ENCODE measurements at regions not wholly inside any gene's neighbourhood (a gene's known extent, or its start where the extent isn't known, plus 50 kb on each side); places are given as distances from the start of the nearest gene placed in this dataset.

DNA sequence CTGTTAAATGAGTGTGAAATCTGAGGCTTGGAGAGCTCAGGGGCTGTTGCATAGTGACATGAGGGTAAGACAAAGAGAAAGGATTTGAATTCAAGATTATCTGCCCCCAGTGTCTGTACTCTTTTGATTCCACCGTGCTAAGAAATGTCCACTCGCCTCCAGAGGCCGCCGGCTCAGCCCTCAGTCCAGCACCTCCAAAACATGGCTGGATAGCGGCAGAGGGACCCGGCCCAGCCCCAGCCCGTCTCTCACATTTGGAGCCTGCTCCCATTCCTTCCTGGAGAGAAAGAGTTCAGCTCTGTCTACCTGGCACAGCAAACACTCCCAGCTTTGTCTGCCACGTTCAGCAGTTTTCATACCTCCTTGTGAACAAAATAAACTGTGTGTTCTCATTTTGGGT lies 84.8 kb upstream of the IQSEC1 start:
- H3K4me1 Mint-ChIP-seq (ENCODE audit: low read depth in 2 of 2) = no peaks in the 10 kb centered on the region
- H3K36me3 Mint-ChIP-seq = peaks cover 14% of the 10 kb centered on the region
- ATAC-seq (no peak), DNase-seq (ENCODE audit: low spot score) (no peak)
- no peak overlapping the region for H3K27ac Mint-ChIP-seq
- peaks cover 7 to 19% of the 10 kb centered on the region in 2 donors for H3K27me3 Mint-ChIP-seq
- peaks cover 16% of the 10 kb centered on the region for H3K9me3 Mint-ChIP-seq
- no peak overlapping the region for H3K4me3 Mint-ChIP-seq

DNA sequence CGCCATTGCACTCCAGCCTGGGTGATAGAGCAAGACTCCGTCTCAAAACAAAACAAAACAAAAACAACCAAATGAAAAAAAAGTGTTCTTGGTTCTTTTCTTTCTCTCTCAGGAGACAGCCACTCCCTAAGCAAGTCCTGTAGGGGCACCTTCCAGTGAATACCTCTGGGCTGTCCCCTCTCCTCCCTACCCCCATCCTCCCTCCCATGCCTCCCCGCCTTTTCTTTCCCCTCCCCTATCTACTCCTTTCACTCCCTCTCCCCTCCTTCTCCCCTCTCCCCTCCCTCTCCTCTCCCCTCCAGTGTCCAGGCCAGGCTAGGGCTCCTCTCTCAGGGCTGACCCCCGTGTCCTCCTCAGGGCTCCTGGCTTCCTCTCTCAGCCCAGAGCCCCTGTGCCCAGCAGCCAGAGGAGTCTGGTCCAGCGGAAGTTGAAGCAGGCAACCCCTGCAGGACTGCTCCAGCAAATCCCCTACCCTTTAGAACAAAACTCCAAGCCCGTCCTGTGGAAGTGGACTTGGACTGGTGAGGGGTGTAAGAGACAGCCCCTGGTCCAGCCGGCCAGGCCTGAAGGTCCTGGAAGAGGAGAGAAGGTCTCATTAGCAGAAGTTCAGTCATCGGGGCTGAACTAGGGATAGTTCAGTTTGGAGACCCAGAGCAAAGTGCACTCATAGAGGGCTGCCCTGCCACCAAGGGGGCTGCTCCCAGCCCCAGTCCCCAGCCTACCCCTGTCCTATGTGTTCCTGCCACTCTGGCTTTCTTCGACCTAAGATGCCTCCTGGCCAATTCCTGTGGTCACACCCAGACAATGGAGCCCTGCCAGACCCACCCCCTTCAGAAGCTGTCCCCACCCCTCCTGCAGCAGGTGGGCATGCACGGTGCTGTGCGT lies 79.8 kb upstream of the IQSEC1 start:
- Mint-ChIP-seq H3K36me3 (peaks cover 14% of the 10 kb centered on the region), H3K4me3 (no peak overlapping the region), H3K4me1 (ENCODE audit: low read depth in 2 of 2) (peaks cover 5 to 6% of the 10 kb centered on the region in 2 donors), H3K9me3 (peaks cover 16% of the 10 kb centered on the region), H3K27me3 (peaks cover 7 to 22% of the 10 kb centered on the region in 2 donors), H3K27ac (no peak overlapping the region)
- ATAC-seq = no peak
- DNase-seq (ENCODE audit: low spot score) = no peak

DNA sequence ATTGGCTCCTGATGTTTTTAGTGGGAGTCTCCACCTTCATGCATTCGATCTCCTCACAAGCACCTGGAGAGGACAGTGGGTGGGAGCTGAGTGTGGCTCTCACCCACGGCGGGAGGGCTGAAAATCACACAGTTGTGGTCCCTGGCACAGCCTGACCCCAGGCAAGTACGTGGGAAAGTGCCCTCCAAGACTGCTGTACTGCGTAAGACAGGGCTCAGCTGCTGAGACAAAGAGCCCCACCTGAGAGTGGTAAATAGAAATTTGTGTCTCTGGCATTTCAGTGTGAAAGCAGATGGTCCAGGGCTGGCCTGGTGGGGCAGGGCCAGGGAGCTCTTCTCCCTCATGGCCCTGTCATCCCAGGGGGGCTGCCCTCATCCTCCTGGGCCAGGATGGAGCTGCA lies 77.4 kb upstream of the IQSEC1 start:
- DNase-seq (ENCODE audit: low spot score) = no peak
- Mint-ChIP-seq H3K27ac (peak overlapping the region in 1 of 2 donors; percentile 90), H3K9me3 (peaks cover 9% of the 10 kb centered on the region), H3K27me3 (peaks cover 7 to 16% of the 10 kb centered on the region in 2 donors), H3K4me1 (ENCODE audit: low read depth in 2 of 2) (peaks cover 5 to 6% of the 10 kb centered on the region in 2 donors), H3K36me3 (peaks cover 13% of the 10 kb centered on the region), H3K4me3 (no peak overlapping the region)
- ATAC-seq = no peak

DNA sequence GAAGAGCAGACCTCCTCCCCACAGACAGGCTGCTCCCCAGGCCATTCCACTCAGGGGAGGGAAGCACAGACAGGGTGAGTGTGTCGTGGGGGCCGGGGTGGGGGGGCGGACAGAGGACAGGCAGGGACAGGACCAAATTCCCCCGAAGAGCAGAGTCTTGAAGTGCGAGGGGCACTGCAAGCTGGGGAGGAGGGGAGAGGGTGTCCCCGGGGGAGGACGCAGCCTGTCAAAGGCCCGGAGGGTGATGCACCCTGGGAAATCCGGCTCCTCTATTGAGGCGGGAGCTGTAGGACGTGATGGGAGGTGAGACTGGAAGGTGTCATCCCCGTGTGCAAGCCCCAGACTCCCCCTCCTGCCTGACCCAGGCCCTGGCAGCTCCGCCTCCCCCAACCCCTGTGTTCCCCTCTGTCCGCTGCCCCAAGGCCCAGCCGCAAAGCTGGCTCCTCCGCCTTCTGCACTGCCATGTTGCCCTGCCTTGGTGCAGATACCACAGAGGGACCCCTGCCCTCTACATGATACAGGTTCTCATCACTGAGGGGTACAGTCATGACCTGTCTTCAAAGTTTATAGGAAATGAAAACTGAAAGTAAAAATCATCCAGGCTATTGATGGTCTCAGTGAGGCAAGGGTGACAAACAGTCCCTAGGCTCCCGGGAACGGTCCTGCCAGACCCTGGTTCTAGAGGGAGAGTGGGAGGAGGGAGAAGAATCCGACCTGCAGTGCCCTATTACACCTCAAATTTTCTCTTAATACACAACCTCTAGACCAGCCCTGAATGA lies 76.3 kb upstream of the IQSEC1 start:
- peak in 1 of 2 donors; percentile 45 for ATAC-seq
- peaks cover 2 to 9% of the 10 kb centered on the region in 2 donors for H3K27me3 Mint-ChIP-seq
- peak overlapping the region; percentile 72 to 90 for H3K27ac Mint-ChIP-seq
- no peak for DNase-seq (ENCODE audit: low spot score)
- H3K36me3 Mint-ChIP-seq = peaks cover 2% of the 10 kb centered on the region
- no peak overlapping the region for H3K4me3 Mint-ChIP-seq
- H3K9me3 Mint-ChIP-seq = peaks cover 1% of the 10 kb centered on the region
- peaks cover 5 to 6% of the 10 kb centered on the region in 2 donors for H3K4me1 Mint-ChIP-seq (ENCODE audit: low read depth in 2 of 2)

DNA sequence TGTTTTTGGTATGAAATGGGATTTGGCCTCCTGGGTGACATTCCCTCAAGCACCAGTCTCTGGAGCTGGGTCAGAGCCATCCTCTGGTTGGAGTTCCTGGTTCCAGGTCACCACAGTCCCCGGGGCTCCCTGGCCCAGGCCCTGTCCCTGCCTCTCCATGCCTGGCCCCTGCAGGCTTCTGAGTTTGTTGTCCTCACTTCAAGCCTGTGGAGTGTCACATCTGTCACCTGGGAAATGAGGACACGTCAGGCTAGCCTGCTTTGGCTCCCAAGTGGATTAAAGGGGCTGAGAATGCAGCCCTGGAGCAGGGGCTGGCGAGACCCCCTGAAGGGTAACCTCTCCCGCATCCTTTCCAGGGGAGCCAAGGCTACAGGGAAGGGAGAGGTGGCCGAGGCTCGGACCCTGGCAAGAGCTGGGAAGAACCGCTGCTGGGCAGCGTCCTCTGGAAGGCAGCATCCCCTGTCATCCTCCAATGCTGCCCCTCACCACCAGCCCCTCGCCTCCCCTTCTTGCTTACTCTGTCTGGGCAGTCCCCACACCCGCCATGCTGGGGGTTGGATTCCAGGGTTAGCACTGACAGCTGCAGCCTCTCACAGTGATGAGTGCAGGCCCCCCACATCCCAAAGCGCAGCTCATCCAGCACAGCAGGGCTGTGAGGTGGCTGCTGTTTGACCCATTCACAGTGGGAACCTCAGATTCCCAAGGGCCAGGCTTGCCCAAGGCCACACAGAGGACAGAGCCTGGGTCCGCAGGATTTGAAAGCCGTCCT lies 75.5 kb upstream of the IQSEC1 start:
- no peaks in the 10 kb centered on the region for H3K9me3 Mint-ChIP-seq
- DNase-seq (ENCODE audit: low spot score) = no peak
- H3K4me3 Mint-ChIP-seq = no peak overlapping the region
- no peak for ATAC-seq
- H3K27me3 Mint-ChIP-seq = peaks cover 0 to 5% of the 10 kb centered on the region in 2 donors
- H3K27ac Mint-ChIP-seq = no peak overlapping the region
- H3K4me1 Mint-ChIP-seq (ENCODE audit: low read depth in 2 of 2) = peaks cover 5 to 6% of the 10 kb centered on the region in 2 donors
- H3K36me3 Mint-ChIP-seq = no peaks in the 10 kb centered on the region

DNA sequence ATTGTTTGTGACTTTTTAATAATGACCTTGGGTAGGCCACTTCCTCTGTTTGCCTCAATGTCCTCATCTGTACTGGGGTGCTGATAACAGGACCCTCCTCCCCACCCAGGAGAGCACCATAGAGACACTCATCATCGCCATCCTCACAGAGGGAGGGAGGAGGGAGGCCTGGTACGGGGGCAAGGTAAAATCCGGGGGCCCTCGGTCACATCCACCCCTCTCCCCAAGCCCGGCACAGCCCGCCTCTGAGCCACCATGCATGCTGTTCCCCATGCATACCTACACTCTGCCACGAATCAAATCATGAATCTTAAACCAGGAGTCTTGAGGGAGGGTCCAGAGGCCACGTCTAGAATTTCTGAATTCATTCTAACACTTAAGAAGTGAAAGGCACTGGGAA lies 74.9 kb upstream of the IQSEC1 start:
- Mint-ChIP-seq H3K27me3 (peaks cover 1 to 6% of the 10 kb centered on the region in 2 donors), H3K36me3 (no peaks in the 10 kb centered on the region), H3K27ac (peak overlapping the region in 1 of 2 donors; percentile 47), H3K4me1 (ENCODE audit: low read depth in 2 of 2) (peaks cover 5 to 6% of the 10 kb centered on the region in 2 donors), H3K9me3 (no peaks in the 10 kb centered on the region), H3K4me3 (no peak overlapping the region)
- DNase-seq (ENCODE audit: low spot score) (no peak), ATAC-seq (no peak)

DNA sequence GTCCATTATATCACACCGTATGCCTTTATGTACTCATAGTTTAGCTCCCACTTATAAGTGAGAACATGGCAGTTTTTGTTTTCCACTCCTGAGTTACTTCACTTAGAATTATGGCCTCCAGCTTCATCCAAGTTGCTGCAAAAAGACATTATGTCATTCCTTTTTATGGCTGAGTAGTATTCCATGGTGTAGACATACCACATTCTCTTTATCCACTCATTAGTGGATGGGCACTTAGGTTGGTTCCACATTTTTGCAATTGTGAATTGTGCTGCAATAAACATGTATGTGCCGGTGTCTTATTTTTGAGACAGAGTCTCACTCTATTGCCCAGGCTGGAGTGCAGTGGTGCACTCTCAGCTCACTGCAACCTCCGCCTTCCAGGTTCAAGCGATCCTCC lies 74.1 kb upstream of the IQSEC1 start:
- Mint-ChIP-seq H3K4me1 (ENCODE audit: low read depth in 2 of 2) (peaks cover 5 to 6% of the 10 kb centered on the region in 2 donors), H3K27me3 (peaks cover 9 to 10% of the 10 kb centered on the region in 2 donors), H3K27ac (no peak overlapping the region), H3K4me3 (no peak overlapping the region), H3K36me3 (no peaks in the 10 kb centered on the region), H3K9me3 (no peaks in the 10 kb centered on the region)
- ATAC-seq = no peak
- no peak for DNase-seq (ENCODE audit: low spot score)

DNA sequence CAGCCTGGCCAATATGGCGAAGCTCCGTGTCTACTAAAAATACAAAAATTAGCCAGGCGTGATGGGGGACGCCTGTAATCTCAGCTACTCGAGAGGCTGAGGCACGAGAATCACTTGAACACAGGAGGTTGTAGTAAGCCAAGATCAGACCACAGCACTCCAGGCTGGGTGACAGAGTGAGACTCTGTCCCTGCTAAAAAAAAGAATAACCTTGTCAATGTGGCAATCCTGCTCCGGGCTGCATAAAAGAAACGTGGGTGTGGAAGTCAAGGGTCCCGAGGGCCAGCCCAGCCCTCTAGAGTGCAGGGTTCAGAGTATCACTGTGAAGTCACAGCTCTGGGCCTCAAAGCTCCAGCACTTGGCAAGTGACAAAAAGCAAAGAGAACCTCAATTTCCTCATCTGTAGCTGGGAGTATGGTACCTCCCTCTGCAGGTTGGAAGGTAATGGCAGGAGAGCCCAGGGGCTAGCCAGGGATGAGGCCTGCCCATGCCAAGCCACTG lies 73.5 kb upstream of the IQSEC1 start:
- no peaks in the 10 kb centered on the region for H3K9me3 Mint-ChIP-seq
- H3K27ac Mint-ChIP-seq = no peak overlapping the region
- no peak for DNase-seq (ENCODE audit: low spot score)
- H3K27me3 Mint-ChIP-seq = peaks cover 10 to 11% of the 10 kb centered on the region in 2 donors
- peaks cover 5 to 6% of the 10 kb centered on the region in 2 donors for H3K4me1 Mint-ChIP-seq (ENCODE audit: low read depth in 2 of 2)
- no peaks in the 10 kb centered on the region for H3K36me3 Mint-ChIP-seq
- no peak overlapping the region for H3K4me3 Mint-ChIP-seq
- no peak for ATAC-seq

DNA sequence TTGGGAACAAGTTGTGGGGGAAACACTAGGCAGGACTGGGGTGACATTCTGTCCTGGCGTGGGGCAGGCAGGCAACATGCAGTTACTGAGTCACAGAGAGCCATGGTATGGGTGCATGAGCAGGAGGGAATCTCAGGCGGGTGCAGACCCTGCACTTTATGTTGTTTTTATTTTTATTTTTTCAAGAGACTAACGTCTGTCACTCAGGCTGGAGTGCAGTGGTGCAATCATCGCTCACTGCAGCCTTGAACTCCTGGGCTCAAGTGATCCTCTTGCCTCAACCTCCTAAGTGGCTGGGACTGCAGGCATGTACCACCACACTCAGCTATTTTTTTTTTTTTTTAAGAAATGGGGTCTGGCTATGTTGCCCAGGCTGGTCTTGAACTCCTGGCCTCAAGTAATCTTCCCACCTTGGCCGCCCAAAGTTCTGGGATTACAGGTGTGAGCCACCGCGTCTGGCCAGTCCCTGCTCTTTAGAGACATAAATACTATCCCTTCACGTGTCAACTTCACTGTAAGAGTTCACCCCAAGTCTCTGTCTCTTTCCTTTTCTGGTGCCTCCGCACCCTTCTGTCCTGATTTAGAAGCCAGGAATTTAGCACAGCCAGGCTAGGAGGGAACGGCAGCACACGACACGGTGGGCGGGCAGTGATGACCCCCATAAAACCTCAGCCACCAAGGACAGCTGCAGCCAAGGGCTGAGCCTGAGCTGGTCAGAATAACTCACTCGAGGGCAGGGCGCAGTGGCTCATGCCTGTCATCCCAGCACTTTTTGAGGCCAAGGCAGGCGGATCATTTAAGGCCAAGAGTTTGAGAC lies 72.8 kb upstream of the IQSEC1 start:
- Mint-ChIP-seq H3K4me1 (ENCODE audit: low read depth in 2 of 2) (peaks cover 5 to 6% of the 10 kb centered on the region in 2 donors), H3K36me3 (no peaks in the 10 kb centered on the region), H3K9me3 (no peaks in the 10 kb centered on the region), H3K27me3 (peaks cover 11 to 12% of the 10 kb centered on the region in 2 donors), H3K27ac (no peak overlapping the region), H3K4me3 (no peak overlapping the region)
- ATAC-seq (no peak), DNase-seq (ENCODE audit: low spot score) (no peak)

DNA sequence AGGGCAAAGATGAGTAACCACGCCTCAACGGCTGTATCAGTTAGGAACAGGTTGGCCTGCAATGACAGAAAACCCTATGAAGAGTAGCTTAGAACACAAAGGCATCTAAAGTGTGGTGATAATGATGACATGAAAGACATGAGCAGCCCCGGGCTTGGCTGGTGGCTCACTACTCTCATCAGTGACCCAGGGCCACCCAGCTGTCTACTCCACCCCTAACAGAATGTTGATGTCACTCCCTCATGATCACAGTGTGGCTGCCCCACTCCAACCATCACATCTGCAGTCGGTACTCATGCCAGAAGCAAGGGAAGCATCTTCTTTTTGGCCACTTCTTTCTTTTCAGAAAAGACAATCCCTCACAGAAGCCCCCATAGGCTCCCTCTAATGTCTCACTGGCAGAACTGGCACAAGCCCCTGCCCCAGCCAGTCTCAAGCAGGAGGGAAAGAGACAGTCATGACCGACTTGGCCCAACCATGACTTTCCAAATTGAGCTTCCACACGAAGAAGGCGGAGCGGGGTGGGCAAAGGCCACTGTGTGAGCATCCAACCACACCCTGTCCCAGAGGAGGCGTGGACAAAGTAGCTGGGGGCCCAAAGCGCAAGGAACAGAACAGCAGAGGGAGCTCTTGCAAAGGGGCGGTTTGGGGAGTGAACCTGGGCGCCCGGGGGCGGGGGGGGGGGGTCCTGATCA lies 72.0 kb upstream of the IQSEC1 start:
- DNase-seq (ENCODE audit: low spot score) = no peak
- Mint-ChIP-seq H3K4me3 (no peak overlapping the region), H3K36me3 (no peaks in the 10 kb centered on the region), H3K27me3 (peaks cover 12 to 14% of the 10 kb centered on the region in 2 donors), H3K27ac (no peak overlapping the region), H3K4me1 (ENCODE audit: low read depth in 2 of 2) (peaks cover 5 to 6% of the 10 kb centered on the region in 2 donors), H3K9me3 (no peaks in the 10 kb centered on the region)
- ATAC-seq = no peak

DNA sequence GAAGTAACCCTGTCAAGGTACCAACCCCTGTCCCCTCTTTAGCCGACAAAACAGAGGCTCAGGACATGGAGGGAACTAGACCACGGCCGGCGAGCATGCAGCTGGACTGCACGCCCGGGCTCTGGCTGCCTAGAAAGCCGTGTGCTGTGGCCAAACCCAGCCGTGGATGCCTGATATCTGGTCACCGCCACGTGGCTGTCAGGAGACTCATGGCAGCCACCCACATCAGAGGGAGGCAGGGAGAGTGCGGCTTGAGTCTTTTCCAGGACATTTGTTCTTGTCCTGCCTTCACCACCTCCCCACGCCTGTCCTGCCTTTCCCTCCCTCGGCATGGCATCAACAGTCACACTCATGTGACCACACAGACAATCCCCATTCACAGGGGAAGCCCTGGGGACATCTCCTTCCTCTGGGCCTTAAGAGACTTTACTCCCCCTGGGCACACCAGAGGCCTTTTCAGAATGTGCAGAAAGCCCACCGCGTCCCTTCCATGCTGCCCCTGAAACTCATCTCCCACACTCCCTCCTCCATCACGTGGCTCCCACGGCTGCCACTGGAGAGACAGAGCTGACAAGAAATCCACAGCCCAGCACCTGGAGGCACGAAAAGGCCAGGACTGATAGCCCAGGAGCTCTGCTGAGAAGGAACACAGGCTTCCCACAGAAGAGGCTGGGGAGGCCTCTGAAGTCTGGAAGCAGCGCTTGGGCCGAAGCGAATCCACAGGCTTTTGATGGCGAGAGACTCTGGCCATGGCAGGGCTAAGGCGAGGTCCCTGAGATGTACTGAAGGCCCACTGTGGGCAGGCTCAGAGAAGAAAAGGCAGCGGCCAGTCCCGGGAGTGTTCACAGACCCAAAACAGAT lies 71.2 kb upstream of the IQSEC1 start:
- no peak overlapping the region for H3K4me3 Mint-ChIP-seq
- H3K27me3 Mint-ChIP-seq = peaks cover 17 to 20% of the 10 kb centered on the region in 2 donors
- no peaks in the 10 kb centered on the region for H3K36me3 Mint-ChIP-seq
- ATAC-seq (no peak), DNase-seq (ENCODE audit: low spot score) (no peak)
- no peaks in the 10 kb centered on the region for H3K9me3 Mint-ChIP-seq
- no peak overlapping the region for H3K27ac Mint-ChIP-seq
- peaks cover under 1 to 2% of the 10 kb centered on the region in 2 donors for H3K4me1 Mint-ChIP-seq (ENCODE audit: low read depth in 2 of 2)
